ENCODE measurements at regions not wholly inside any gene's neighbourhood (a gene's known extent, or its start where the extent isn't known, plus 50 kb on each side); places are given as distances from the start of the nearest gene placed in this dataset.

- ATAC-seq (no peak), DNase-seq (no peak)
- Mint-ChIP-seq H3K4me1 (no peaks in the 10 kb centered on the region), H3K36me3 (ENCODE audit: low read depth) (no peaks in the 10 kb centered on the region), H3K27ac (no peak overlapping the region), H3K4me3 (no peak overlapping the region), H3K27me3 (no peaks in the 10 kb centered on the region)
- no peaks in the 10 kb centered on the region for H3K9me3 ChIP-seq (ENCODE audit: control insufficient read depth, low read length, poor library complexity, severe bottlenecking)
Measured at GRCh38 chr16:65224994-65225393, 103.1 kb upstream of the CDH11 start.

DNA sequence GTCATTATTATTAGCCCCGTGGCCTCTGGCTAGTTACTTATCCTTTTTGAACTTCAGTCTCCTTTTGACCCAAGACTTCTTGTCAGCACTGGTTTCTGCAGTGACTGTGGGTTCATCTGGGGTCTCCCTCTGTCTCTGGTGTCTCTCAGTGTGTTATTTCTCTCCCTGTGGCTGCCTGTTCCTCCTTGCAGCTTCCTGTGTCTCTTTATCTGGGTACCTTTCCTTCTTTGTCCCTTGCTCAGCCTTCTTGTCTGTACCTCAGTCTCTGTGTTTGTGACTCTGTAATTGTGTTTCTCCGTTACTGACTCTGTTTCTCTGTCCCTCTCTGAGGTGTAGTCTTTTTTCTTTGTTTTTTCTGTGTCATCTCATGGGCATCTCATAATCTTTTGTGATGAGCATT lies 102.6 kb upstream of the CDH11 start:
- DNase-seq (no peak), ATAC-seq (no peak)
- Mint-ChIP-seq H3K36me3 (ENCODE audit: low read depth) (no peaks in the 10 kb centered on the region), H3K4me1 (no peaks in the 10 kb centered on the region), H3K27me3 (no peaks in the 10 kb centered on the region), H3K27ac (no peak overlapping the region), H3K4me3 (no peak overlapping the region)
- H3K9me3 ChIP-seq (ENCODE audit: control insufficient read depth, low read length, poor library complexity, severe bottlenecking): no peaks in the 10 kb centered on the region

DNA sequence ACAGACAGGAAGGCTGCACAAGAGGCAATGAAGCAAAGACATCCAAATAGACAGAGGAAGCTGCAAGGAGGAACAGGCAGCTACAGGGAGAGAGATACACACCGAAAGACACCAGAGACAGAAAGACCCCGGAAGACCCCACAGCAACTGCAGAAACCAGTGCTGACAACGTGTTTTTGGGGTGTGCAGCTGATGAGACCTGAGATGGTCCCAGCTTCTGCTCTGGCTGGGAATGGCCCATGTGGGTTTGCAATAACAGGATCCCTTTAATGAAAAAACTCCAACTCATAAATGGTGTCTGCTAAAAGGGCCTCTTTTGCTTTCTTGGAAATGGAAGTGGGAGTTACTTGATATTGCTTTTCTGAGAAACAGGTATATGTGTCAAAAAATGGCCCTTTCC lies 101.5 kb upstream of the CDH11 start:
- ATAC-seq: no peak
- no peaks in the 10 kb centered on the region for H3K36me3 Mint-ChIP-seq (ENCODE audit: low read depth)
- H3K9me3 ChIP-seq (ENCODE audit: control insufficient read depth, low read length, poor library complexity, severe bottlenecking): no peaks in the 10 kb centered on the region
- no peaks in the 10 kb centered on the region for H3K27me3 Mint-ChIP-seq
- no peaks in the 10 kb centered on the region for H3K4me1 Mint-ChIP-seq
- no peak overlapping the region for H3K4me3 Mint-ChIP-seq
- no peak for DNase-seq
- no peak overlapping the region for H3K27ac Mint-ChIP-seq

DNA sequence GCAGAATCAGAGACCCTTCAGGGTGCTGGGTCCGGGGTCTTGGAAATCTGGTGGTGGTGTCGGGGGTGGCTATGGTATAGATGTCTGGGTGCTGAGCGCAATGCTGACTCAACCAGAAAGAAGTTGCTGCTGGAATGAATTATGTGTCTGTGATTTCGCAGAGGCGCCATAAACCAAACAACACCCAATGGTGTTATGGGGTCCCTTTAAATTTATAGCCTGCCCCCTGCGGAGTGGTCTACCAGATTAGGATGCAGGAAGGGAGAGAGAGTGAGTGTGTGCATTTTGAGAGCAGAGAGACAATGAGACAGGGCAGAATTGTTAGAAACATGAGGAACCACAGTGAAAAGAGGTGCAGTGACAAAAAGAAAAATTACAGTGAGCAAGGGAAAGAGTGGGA lies 100.7 kb upstream of the CDH11 start:
- no peaks in the 10 kb centered on the region for H3K9me3 ChIP-seq (ENCODE audit: control insufficient read depth, low read length, poor library complexity, severe bottlenecking)
- Mint-ChIP-seq H3K36me3 (ENCODE audit: low read depth) (no peaks in the 10 kb centered on the region), H3K4me1 (no peaks in the 10 kb centered on the region), H3K27me3 (no peaks in the 10 kb centered on the region), H3K4me3 (no peak overlapping the region), H3K27ac (no peak overlapping the region)
- no peak for DNase-seq
- ATAC-seq: no peak

- no peaks in the 10 kb centered on the region for H3K27me3 Mint-ChIP-seq
- DNase-seq: no peak
- H3K27ac Mint-ChIP-seq: no peak overlapping the region
- H3K4me3 Mint-ChIP-seq: no peak overlapping the region
- H3K4me1 Mint-ChIP-seq: no peaks in the 10 kb centered on the region
- ATAC-seq: no peak
- no peaks in the 10 kb centered on the region for H3K9me3 ChIP-seq (ENCODE audit: control insufficient read depth, low read length, poor library complexity, severe bottlenecking)
- H3K36me3 Mint-ChIP-seq (ENCODE audit: low read depth): no peaks in the 10 kb centered on the region
Measured at GRCh38 chr16:65222049-65222448, 100.2 kb upstream of the CDH11 start.

GRCh38 chr16:65219786-65220185 lies 97.9 kb upstream of the CDH11 start:
- Mint-ChIP-seq H3K27me3 (no peaks in the 10 kb centered on the region), H3K27ac (no peak overlapping the region), H3K4me3 (no peak overlapping the region), H3K36me3 (ENCODE audit: low read depth) (no peaks in the 10 kb centered on the region), H3K4me1 (no peaks in the 10 kb centered on the region)
- DNase-seq (no peak), ATAC-seq (no peak)
- no peaks in the 10 kb centered on the region for H3K9me3 ChIP-seq (ENCODE audit: control insufficient read depth, low read length, poor library complexity, severe bottlenecking)

DNA sequence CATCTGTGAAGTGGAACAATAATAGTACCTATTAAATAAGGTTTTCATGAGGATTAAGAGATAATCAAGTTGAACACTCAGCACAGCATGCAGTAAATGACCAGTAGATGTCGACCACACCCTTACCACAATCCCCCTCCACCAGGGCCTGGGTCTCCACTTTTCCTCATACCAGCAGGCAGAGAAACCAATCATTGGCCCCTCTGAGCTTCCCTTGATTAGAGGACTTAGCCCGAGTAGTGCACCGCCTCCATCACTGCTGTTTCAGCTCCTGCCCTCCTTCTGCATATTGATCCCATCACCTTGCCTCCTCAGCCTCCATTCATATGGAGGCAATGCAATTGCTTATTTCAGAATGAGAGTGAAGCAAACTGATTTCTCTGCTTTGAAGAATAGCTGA lies 96.5 kb upstream of the CDH11 start:
- no peak for ATAC-seq
- H3K9me3 ChIP-seq (ENCODE audit: control insufficient read depth, low read length, poor library complexity, severe bottlenecking): no peaks in the 10 kb centered on the region
- DNase-seq: no peak
- Mint-ChIP-seq H3K36me3 (ENCODE audit: low read depth) (no peaks in the 10 kb centered on the region), H3K27ac (no peak overlapping the region), H3K4me1 (no peaks in the 10 kb centered on the region), H3K27me3 (no peaks in the 10 kb centered on the region), H3K4me3 (no peak overlapping the region)

DNA sequence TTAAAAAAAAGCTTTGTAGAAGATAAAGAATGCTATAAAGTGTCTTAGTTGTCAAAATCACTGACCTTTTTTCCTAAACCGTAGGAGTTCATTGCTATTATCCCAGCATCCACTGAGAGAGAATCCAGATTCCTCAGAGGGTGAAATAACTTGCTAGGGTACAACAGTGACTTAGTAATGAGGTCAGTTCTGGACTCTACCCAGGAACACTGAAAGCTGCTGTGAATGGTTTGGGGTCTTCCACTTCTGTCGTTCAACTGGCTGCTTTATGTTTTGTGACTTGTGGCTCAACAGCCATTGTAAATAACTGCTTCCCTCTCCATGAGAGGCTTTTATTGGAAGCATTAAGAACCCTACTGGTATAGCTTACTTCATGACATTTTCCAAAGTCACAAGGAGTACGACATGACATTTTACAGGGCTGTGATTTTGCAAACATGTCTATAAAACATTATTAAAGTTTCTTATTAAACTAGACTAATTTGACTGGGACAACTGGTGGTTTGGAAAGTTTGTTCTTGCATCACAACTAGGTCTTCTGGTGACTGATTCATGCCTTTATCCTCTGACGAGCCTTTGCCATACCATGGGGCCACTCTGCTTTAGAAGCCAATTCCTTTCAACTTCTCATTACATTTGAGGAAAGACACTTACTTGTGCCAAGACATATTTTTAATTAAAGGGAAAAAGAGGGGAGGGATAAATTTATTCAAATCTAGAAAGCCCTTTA lies 92.2 kb upstream of the CDH11 start:
- Mint-ChIP-seq H3K27me3 (no peaks in the 10 kb centered on the region), H3K4me1 (no peaks in the 10 kb centered on the region)
- no peak for DNase-seq

GRCh38 chr16:65212791-65213190 lies 90.9 kb upstream of the CDH11 start:
- DNase-seq: no peak
- H3K36me3 Mint-ChIP-seq (ENCODE audit: low read depth): no peaks in the 10 kb centered on the region
- H3K27me3 Mint-ChIP-seq: no peaks in the 10 kb centered on the region

More for the DNA sequence above, 92.2 kb upstream of the CDH11 start:
- no peak for ATAC-seq
- H3K36me3 Mint-ChIP-seq (ENCODE audit: low read depth): no peaks in the 10 kb centered on the region
- H3K9me3 ChIP-seq (ENCODE audit: control insufficient read depth, low read length, poor library complexity, severe bottlenecking): no peaks in the 10 kb centered on the region
- H3K27ac Mint-ChIP-seq: no peak overlapping the region
- no peak overlapping the region for H3K4me3 Mint-ChIP-seq

DNA sequence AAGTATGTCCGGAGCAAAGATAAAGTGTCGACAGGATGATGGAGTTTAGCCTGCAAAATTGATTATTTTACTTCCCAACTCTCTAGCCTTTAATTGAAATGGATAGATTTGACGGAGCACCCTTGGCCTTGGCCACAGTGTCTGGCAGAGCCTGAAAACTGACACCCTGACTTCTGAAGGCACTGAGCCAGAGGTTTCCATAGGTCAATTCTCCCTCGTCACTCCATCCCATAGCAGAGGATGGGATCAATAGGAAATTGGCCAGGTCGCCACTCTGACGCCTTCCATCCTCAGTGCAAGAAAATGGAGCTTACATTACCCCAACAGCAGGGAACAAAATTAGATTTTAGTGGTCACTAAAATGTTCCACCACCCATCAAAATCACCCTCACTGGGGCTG lies 90.4 kb upstream of the CDH11 start:
- no peaks in the 10 kb centered on the region for H3K27me3 Mint-ChIP-seq
- no peaks in the 10 kb centered on the region for H3K4me1 Mint-ChIP-seq
- H3K4me3 Mint-ChIP-seq: no peak overlapping the region
- DNase-seq (no peak), ATAC-seq (no peak)
- no peaks in the 10 kb centered on the region for H3K9me3 ChIP-seq (ENCODE audit: control insufficient read depth, low read length, poor library complexity, severe bottlenecking)
- H3K36me3 Mint-ChIP-seq (ENCODE audit: low read depth): no peaks in the 10 kb centered on the region
- no peak overlapping the region for H3K27ac Mint-ChIP-seq

More at GRCh38 chr16:65212791-65213190, 90.9 kb upstream of the CDH11 start:
- no peak overlapping the region for H3K4me3 Mint-ChIP-seq
- ATAC-seq: no peak
- H3K27ac Mint-ChIP-seq: no peak overlapping the region
- H3K9me3 ChIP-seq (ENCODE audit: control insufficient read depth, low read length, poor library complexity, severe bottlenecking): no peaks in the 10 kb centered on the region
- H3K4me1 Mint-ChIP-seq: no peaks in the 10 kb centered on the region

DNA sequence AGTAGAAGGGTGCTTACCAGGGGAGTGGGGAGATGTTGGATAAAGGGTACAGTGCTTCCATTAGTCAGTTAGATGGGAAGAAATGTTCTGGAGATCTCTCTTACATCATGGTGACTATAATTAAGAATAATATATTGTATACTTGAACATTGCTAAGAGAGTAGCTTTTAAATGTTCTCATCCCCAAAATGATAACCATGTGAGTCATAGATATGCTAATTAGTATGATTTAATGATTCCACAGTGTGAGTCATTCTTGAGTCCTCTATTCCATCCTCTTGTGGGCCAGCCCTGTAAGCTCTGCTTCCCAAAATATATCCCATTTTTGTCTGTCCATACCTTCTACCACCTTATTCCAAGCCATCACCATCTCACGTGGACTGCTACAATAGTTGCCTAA lies 80.6 kb upstream of the CDH11 start:
- H3K4me1 Mint-ChIP-seq: no peaks in the 10 kb centered on the region
- H3K9me3 ChIP-seq (ENCODE audit: control insufficient read depth, low read length, poor library complexity, severe bottlenecking): no peaks in the 10 kb centered on the region
- H3K4me3 Mint-ChIP-seq: no peak overlapping the region
- H3K27me3 Mint-ChIP-seq: no peaks in the 10 kb centered on the region
- no peak overlapping the region for H3K27ac Mint-ChIP-seq
- no peak for ATAC-seq
- no peak for DNase-seq
- H3K36me3 Mint-ChIP-seq (ENCODE audit: low read depth): no peaks in the 10 kb centered on the region

DNA sequence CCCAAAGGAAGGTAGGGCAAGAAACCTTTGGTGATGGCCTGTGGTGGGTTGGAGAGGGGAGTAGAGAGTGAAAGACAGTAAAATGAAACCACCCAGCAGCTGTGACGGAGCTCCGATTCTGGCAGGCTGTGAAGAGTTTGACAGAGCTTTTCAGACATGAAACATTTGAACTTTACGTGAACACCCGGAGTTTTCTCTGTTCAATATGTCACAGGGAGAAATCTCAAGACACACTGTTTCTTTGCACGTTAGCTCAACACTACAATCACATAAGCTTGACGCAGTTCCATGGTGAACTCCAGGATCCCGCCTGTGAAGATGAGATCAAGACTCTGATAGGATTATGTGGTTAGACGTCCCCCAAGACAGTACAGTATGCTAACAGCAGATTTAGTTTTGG lies 79.6 kb upstream of the CDH11 start:
- no peak overlapping the region for H3K4me3 Mint-ChIP-seq

DNA sequence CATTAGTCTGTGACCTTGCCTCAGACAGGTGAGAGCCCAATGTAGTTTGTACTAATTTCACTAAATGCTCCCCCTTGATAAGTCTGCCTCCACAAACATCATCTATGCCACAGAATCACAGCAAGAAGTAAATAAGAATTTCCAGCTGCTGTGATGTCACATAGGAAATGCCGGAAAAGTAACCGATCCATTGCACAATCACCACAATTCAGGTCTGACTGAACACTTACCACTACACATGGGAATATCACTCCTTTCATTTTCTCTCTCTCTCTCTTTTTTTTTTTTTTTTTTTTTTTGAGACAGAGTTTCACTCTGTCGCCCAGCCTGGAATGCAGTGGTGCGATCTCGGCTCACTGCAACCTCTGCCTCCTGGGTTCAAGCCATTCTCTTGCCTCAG lies 79.0 kb upstream of the CDH11 start:
- H3K27me3 Mint-ChIP-seq: no peaks in the 10 kb centered on the region
- ATAC-seq (no peak), DNase-seq (no peak)
- no peak overlapping the region for H3K27ac Mint-ChIP-seq
- no peaks in the 10 kb centered on the region for H3K4me1 Mint-ChIP-seq
- H3K36me3 Mint-ChIP-seq (ENCODE audit: low read depth): no peaks in the 10 kb centered on the region
- no peak overlapping the region for H3K4me3 Mint-ChIP-seq
- H3K9me3 ChIP-seq (ENCODE audit: control insufficient read depth, low read length, poor library complexity, severe bottlenecking): no peaks in the 10 kb centered on the region

More for the DNA sequence above, 79.6 kb upstream of the CDH11 start:
- ATAC-seq: no peak
- no peaks in the 10 kb centered on the region for H3K36me3 Mint-ChIP-seq (ENCODE audit: low read depth)
- H3K9me3 ChIP-seq (ENCODE audit: control insufficient read depth, low read length, poor library complexity, severe bottlenecking): no peaks in the 10 kb centered on the region
- H3K27ac Mint-ChIP-seq: no peak overlapping the region
- no peaks in the 10 kb centered on the region for H3K4me1 Mint-ChIP-seq
- no peak for DNase-seq
- H3K27me3 Mint-ChIP-seq: no peaks in the 10 kb centered on the region

DNA sequence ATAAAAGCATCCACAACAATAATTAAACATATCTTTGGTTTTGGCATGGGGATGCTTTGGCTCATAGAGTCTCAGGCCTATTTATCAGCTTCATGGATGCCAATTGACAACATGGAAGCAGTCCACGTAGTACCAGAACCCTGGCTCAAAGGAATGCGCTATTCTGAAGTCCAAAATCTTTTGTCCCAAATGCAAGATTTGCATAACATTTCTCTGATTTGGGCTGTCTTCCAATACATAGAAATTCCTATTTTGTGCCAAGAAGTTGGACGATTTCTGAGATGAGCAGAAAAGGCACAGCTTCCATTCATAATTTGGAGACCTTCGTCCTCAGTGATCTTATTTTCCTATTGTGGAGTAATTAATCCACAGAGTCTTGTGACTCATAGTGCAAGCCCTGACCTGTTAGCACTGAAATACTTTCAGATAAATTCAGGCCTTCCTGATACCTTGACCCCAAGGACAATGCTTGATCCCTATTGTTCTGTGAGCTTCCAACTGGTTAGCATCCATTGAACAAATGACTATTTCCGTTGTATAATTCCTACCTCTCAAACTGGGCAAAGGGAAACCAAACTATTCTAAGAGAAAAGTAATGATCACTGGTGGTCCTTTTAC lies 78.4 kb upstream of the CDH11 start:
- H3K27me3 Mint-ChIP-seq: no peaks in the 10 kb centered on the region
- H3K4me3 Mint-ChIP-seq: no peak overlapping the region
- no peaks in the 10 kb centered on the region for H3K4me1 Mint-ChIP-seq
- no peaks in the 10 kb centered on the region for H3K36me3 Mint-ChIP-seq (ENCODE audit: low read depth)
- DNase-seq: no peak
- no peak overlapping the region for H3K27ac Mint-ChIP-seq
- no peak for ATAC-seq
- H3K9me3 ChIP-seq (ENCODE audit: control insufficient read depth, low read length, poor library complexity, severe bottlenecking): no peaks in the 10 kb centered on the region
